SK-MEL-5 (cell line): ENCODE measurements at regions not wholly inside any gene's neighbourhood (a gene's known extent, or its start where the extent isn't known, plus 50 kb on each side); places are given as distances from the start of the nearest gene placed in this dataset.
"Not testable (repeated sequence)": the region's sequence is repeated elsewhere in the genome, so short reads cannot be mapped to it uniquely, and the experiment has no call there.

Experiments
- DNase-seq: peaks from one replicate; pipeline ENCODE4 v3.0.0-alpha.2; 2016; ENCODE audit warnings: low read depth, low spot score
- in situ Hi-C: cut with HindIII; loops from 2 replicates; pipeline ENCODE4 v1.10.0; 2016; ENCODE audit warnings: low sequenced_read_pairs, high pct_unique_total_duplicates, low pct_unique_long_range_greater_than_20kb

DNA sequence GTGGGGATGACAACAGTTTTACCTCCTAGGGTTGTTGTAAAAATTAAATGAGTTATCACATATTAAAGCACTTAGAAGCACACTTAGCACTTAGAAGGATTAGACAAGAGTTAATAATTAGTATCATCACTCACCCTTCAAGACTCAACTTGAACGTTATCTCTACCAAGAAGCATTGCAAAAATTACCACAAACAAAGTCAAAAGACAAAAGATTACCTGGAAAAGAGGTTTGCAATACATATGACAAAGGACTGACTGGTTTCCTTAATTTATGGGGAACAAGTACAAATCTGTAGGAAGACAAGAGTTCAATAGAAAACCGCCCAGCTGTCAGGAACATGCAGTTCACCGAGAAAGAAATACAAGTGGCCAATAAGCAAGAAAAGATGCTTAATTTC lies 93.3 kb upstream of the ATP1A1 start:
- no peak for DNase-seq
- in situ Hi-C loops: no loop called here

DNA sequence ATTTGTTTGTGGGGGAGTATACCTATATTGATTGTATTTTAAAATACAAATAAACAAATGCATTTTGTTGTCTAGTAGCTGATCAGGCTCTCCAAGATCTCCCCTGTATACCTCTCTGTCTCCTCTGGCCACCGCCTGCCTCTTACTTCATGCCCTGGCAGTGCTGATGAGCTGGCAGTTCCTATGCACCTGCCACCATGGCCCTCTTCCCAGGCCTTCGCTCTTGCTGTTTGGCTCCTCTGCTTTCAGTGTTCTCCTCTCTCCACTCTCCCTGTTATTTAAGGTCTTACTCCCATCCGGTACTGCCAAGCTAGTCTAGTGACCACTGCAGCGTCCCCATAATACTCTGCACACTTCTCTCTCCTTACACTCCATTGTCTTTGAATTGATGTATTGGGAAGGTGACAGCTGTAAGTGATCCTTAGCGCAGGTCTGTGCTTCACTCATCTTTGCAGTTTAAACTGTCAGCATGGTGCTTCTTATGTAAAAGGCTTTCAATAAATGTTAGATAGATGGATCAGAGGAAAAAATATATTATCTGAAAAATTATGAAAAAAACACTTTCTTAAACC lies 88.1 kb upstream of the ATP1A1 start:
- DNase-seq: no peak
- in situ Hi-C loops: no loop called here

DNA sequence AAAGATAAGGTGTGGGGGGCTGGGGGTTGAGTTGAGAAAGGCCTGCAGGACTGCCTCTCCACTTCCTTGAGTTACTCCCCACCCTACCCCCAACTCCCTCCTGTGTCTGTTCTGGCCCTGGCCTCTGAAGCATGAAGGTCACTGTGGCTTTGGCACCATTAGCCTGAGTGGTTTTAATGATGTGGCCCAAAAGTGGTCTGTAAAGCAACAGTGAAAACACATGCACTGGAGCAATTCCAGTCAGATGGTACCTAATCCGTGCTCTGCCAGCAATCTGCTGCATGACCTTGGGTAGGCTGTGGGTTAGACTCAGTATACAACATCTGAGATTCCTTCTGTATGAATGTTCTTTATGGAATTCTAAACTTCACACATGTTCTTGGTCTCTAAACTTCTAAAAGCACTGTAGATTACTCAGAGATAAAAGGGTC lies 86.5 kb upstream of the ATP1A1 start:
- in situ Hi-C loops: no loop called here
- no peak for DNase-seq

DNA sequence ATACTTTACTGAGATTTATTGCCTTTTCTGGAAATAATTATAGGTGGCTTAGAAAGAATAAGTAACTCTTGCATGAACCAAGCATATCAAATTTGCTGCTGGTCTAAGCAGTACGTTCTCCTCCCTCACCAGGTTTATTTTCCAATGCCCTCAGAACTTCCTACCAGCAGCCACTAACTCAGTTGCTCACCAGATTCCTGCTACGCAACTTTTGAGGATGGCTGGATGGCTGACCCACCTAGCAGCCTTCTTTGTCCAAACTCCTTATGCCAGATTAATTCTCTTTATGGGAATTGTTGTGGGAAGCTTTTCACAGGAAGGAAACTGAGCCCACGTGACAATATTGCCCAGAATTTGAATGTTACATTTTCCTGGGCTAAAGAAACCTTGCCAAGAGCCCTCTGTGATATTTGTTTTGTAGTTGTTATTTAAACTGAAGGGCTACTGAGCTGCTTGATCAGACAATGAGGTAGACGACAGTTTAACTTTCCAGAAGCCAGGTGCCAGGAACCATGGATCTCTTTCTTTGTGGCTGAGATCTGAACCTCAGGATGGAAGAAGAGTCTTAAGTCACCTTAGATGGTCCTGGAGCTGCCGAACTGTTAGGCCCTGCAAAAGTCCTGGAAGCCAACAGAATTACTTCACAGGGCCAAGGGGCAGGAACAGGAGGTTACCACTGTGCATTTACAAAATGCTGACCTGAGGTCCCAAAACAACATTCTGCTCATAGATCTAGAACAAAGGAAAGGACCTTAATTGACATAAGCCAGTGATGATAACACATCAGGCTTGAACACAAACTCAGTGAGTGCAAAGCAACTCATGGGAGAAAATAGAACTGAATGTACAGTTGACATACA lies 85.5 kb upstream of the ATP1A1 start:
- no peak for DNase-seq
- in situ Hi-C loops: no loop called here

DNA sequence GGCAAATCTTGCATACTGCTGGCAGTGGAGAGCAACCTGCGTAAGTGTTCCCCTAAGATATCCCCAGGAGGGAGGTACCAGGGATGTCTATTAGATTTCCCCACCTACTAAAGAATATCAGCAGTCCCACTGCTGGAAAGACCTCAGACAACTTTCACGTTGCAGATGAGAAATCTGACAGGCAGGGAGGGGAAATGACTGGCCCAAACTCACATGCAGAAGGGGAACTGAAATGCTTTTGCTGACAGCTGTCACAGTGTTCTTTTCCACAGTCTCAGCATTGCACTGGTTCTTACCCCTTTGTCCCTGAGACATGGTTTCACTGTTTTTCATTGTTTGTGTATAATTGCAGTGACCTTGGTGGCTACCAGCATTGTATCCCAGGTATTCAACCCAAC lies 84.8 kb upstream of the ATP1A1 start:
- no peak for DNase-seq
- in situ Hi-C loops: no loop called here

GRCh38 chr1:116289193-116289592 lies 83.9 kb upstream of the ATP1A1 start:
- DNase-seq: no peak
- in situ Hi-C loops: no loop called here

DNA sequence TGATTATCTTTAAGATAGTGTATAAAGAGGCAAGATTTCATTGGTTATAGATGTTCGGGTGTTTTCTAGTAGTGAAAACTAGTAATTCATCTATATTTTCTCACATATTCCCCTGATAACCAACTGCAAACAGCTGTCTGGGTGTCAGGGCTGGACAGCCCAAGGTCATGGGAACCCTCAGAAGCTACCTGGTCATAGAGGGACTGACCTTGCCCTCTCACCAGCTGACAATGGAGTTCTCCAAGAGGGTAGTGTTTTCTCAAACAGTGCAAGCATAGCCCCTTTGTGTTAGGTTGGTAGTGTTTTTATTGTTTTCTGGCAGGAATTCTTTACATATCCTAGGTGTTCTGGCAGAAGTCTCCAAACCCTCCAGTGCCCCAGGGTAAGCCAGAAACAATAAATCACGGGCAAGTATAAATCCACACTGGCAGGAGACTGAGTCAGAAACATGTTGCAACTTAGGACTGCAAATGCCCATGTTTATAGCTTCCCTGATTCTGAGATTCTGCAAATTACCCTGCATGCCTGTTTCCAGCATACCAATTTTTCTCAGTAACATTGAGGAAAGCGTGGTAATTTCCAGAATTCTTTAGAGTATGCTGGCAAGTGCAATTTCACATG lies 82.8 kb upstream of the ATP1A1 start:
- in situ Hi-C loops: no loop called here
- no peak for DNase-seq

DNA sequence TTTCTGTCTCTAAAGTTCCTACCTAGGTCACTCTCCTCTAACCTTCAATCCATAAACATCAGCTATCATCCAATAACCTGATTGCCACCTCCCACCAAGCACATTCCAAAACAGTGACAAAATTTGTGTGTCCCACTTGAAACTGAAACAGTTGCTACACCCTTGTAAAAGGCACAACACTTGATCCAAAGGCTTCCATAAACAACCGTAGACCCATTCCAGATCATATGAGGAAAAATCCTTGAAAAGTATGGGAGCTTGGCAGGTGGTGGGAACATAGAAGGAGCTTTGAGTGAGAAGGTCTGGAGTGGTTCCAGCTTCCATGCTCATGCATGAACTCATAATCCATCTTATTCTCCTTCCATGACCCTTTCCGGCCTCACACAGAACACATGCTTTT lies 82.0 kb upstream of the ATP1A1 start:
- in situ Hi-C loops: no loop called here

GRCh38 chr1:116292929-116293725 lies 79.9 kb upstream of the ATP1A1 start:
- in situ Hi-C loops: no loop called here
- DNase-seq: no peak

More for the DNA sequence above, 82.0 kb upstream of the ATP1A1 start:
- DNase-seq: no peak

GRCh38 chr1:116297495-116298212 lies 75.4 kb upstream of the ATP1A1 start:
- DNase-seq: no peak
- in situ Hi-C loops: no loop called here

- DNase-seq, in situ Hi-C loops: not testable (repeated sequence)
These were observed 74.8 kb upstream of the ATP1A1 start for GRCh38 chr1:116298213-116298579.

- no peak for DNase-seq
- in situ Hi-C loops: no loop called here
These were observed 74.3 kb upstream of the ATP1A1 start for GRCh38 chr1:116298746-116299145.

DNA sequence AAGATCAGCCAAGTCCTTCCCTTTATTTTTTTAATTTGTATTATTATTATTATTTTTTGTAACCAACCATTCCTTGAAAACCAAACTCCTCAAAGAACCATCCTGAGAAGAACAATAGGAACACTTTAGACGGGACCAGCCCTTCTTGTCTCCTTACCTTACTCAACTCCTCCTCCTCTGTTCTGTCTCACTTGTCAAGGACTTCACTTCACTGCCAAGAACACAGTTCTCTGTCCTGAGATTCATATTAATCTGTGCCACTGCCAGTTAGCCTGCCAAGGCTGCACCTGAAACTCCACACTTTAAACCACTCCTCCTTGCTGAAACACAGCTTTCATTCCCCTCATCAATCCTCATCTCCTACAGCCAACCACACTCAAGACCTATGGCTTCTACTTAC lies 73.8 kb upstream of the ATP1A1 start:
- in situ Hi-C loops: no loop called here
- no peak for DNase-seq

DNA sequence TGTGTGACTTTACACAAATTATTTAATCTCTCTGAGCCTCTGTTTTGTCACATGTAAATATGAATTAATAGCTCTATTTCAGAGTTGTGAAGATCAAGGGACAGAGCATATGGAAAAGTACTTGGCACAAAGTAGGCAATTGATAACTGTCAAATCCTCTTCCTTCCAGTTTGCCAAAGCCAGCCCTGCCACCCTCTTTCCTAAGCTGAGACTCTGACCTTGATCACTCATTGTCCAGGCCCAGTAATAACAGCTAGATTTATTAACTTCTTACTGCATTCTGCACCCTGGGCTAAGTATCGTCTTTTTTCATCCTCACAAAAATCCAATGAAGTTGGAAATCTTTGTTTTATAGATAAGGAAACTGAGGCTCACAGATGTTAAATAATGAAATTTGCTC lies 70.8 kb upstream of the ATP1A1 start:
- in situ Hi-C loops: no loop called here
- DNase-seq: no peak

GRCh38 chr1:116306102-116306501 lies 66.9 kb upstream of the ATP1A1 start:
- in situ Hi-C loops: no loop called here
- no peak for DNase-seq

DNA sequence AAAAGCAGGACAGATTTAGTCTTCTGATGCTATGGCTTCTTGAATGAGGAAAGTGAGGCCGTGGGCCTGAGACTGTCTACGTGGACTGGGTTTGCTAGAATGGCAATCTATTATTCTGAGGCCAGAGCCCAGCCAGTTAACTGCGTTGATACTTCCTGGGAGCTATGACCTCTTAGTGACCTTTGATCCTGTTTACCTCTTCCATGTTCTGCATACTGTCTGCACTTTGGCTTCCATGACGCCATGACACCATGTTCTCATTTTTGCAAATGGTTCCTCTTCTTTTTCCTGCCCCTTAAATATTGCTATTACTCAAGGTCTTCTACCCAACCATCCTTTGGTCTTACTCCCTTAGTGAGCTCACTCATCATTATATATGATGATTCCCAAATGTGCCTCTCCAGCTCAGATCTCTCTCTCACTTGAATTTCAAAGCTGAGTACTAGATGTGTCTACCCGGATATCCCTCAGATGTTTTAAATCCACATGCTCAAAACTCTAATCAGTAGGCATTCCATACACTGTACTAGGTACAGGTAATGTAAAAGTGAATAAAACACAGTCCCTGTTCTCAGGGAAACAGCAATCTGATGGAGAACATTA lies 66.1 kb upstream of the ATP1A1 start:
- no peak for DNase-seq
- in situ Hi-C loops: no loop called here

GRCh38 chr1:116308276-116308675 lies 64.8 kb upstream of the ATP1A1 start:
- in situ Hi-C loops: no loop called here

More at GRCh38 chr1:116308276-116308675, 64.8 kb upstream of the ATP1A1 start:
- no peak for DNase-seq
